Colonic mucosa (tissue), 4 donors: ENCODE measurements at regions not wholly inside any gene's neighbourhood (a gene's known extent, or its start where the extent isn't known, plus 50 kb on each side); places are given as distances from the start of the nearest gene placed in this dataset.

Experiments used
- DNase-seq: peaks from one replicate; pipeline ENCODE4 v3.0.0-alpha.2; 2020
- H3K27ac ChIP-seq: fragments of 200-600 bp; one replicate; pipeline ENCODE4 v1.8.0; 2021
- H3K27me3 ChIP-seq: fragments of 200-600 bp; one replicate; pipeline ENCODE4 v1.8.0; 2021
- H3K36me3 ChIP-seq: fragments of 200-600 bp; one replicate; pipeline ENCODE4 v1.8.0; 2021
- H3K4me1 ChIP-seq: fragments of 200-600 bp; one replicate; pipeline ENCODE4 v1.8.0; 2021; ENCODE audit warnings: mild to moderate bottlenecking
- H3K4me3 ChIP-seq: fragments of 200-600 bp; one replicate; pipeline ENCODE4 v1.8.0; 2021
- H3K9ac ChIP-seq, 2 donors: one replicate each; pipeline ENCODE4 v1.7.0; 2013; ENCODE audit warnings: control low read depth in 2 of 2, low read depth in 2 of 2, low read length in 2 of 2
- H3K9me3 ChIP-seq: fragments of 200-600 bp; one replicate; pipeline ENCODE4 v1.8.0; 2021
- intact Hi-C: fragments of 100-400 bp; cut with DNase I; formaldehyde crosslinking; loops from one replicate; pipeline ENCODE4 v1.14.1; 2022
- TF ChIP-seq, protein P1 (sequence below): fragments of 200-600 bp; IDR thresholded peaks from one replicate; pipeline ENCODE4 v1.8.0; 2022; ENCODE audit warnings: antibody characterized with exemption, mild to moderate bottlenecking
- donor health status: healthy.
- donor health status: DM: no; HTN: no; CAD: no.
- donor health status: DM: no; HTN: no; CAD: no.

DNA sequence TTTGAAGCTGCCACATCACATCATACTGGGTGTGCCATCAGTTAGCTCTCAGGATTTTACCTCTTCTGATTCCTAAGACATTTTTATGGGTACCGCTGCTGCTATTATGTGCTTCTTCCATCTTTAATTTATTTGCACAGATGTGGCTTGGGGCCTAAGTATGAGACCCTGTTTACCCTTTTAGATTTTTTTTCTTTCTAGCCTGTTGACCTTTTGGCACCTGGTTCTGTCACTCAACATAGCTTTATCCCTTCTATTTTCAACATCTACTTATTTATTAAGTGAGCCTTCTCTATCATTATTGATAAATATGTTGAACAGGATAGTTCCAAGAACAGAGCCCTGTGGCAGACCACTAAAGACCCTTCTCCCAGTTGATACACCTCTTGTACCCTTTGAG lies 57.0 kb downstream of the TET3 start:
- Histone ChIP-seq H3K27me3 (no peaks in the 10 kb centered on the region), H3K36me3 (no peaks in the 10 kb centered on the region), H3K4me1 (peaks cover 7% of the 10 kb centered on the region), H3K9ac (no peak overlapping the region), H3K27ac (no peak overlapping the region), H3K4me3 (no peak overlapping the region), H3K9me3 (no peaks in the 10 kb centered on the region)
- DNase-seq = no peak
- intact Hi-C loops = no loop called here
- TF ChIP-seq, protein P1, sequence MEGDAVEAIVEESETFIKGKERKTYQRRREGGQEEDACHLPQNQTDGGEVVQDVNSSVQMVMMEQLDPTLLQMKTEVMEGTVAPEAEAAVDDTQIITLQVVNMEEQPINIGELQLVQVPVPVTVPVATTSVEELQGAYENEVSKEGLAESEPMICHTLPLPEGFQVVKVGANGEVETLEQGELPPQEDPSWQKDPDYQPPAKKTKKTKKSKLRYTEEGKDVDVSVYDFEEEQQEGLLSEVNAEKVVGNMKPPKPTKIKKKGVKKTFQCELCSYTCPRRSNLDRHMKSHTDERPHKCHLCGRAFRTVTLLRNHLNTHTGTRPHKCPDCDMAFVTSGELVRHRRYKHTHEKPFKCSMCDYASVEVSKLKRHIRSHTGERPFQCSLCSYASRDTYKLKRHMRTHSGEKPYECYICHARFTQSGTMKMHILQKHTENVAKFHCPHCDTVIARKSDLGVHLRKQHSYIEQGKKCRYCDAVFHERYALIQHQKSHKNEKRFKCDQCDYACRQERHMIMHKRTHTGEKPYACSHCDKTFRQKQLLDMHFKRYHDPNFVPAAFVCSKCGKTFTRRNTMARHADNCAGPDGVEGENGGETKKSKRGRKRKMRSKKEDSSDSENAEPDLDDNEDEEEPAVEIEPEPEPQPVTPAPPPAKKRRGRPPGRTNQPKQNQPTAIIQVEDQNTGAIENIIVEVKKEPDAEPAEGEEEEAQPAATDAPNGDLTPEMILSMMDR = no peak

DNA sequence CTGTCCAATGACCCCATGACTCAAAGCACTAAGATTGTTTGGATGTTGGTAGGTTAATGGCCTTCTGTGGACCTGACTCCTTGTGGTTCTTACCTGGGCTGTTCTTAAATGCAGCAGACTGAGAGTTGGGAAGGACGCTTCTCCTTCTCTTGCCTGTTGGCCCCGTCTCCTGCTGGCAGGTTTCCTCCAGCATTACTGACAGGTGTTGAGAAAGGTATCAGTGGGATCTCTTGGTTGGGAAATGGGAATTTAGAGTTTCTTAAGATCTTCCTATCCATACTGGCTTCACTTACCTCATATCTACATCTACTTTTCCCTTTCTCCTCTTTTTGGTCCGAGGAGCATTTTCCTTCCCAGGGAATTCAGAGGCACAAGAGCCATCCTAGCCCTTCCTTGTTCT lies 57.9 kb downstream of the TET3 start:
- no peaks in the 10 kb centered on the region for H3K9me3 ChIP-seq
- DNase-seq = no peak
- H3K9ac ChIP-seq = no peak overlapping the region
- no peak overlapping the region for H3K4me3 ChIP-seq
- no peaks in the 10 kb centered on the region for H3K36me3 ChIP-seq
- intact Hi-C loops = no loop called here
- TF ChIP-seq, protein P1 = no peak
- no peaks in the 10 kb centered on the region for H3K4me1 ChIP-seq
- H3K27ac ChIP-seq = no peak overlapping the region
- H3K27me3 ChIP-seq = no peaks in the 10 kb centered on the region

DNA sequence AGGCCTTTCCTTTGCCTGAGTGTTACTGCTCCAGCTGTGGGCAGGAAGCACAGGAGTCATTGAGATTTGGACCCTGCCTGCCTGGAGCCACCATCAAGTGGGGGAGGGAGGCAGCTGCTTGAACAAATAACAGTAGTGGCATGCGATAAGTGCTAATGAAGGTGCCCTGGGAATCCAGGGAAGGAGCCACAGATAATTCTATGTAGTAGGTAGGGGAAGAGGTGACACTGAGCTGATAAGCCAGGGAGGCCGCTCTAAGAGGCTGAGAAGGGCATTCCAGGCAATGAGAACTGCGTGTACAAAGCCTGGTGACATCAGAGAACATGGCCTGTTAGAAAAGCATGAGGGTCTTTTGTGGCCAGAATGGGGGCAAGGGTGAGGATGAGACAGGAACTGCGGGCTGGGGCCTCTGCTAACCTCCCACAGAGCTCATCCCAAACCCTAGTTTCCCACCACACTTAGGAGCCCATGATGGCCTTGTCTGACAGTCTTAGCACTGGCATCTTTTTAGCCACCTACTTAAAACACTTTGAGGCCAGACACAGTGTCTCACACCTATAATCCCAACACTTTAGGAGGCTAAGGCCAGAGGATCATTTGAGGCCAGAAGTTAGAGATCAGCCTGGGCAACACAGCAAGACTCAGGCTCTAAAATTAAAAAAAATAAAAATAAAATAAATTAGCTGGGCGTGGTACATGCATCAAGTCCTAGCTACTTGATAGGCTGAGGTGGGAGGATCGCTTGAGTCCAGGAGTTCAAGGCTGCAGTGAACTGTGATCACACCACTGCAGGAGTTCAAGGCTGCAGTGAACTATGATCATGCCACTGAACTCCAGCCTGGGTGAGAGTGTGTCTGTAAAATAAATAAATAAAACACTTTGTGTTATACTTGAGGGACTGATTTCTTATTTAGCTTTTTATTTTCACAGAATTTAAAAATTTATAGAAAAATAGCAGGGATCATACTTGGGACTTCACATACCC lies 58.9 kb downstream of the TET3 start:
- no peaks in the 10 kb centered on the region for H3K36me3 ChIP-seq
- H3K27me3 ChIP-seq = no peaks in the 10 kb centered on the region
- H3K4me1 ChIP-seq = no peaks in the 10 kb centered on the region
- TF ChIP-seq, protein P1 = no peak
- no peaks in the 10 kb centered on the region for H3K9me3 ChIP-seq
- H3K27ac ChIP-seq = no peak overlapping the region
- H3K4me3 ChIP-seq = no peak overlapping the region
- intact Hi-C loops = no loop called here
- DNase-seq = no peak
- H3K9ac ChIP-seq = no peak overlapping the region

DNA sequence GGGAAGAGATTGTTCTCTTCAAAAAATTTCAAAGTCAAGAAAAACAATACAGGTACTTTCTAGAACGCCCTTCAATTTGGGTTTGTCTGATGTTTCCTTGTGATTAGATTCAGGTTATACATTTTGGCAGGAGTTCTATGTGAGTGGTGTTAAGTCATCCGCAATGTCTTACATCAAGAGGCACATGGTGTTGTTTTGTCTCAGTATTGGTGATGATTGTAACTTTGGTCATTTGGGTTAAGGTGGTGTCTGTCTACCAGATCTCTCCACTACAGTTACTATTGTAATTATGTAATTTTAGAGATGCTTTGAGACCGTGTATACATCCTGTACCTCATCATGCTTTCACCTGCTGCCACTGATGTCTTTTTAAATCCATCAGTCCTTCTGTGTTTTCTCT lies 60.3 kb downstream of the TET3 start:
- H3K27ac ChIP-seq = no peak overlapping the region
- intact Hi-C loops = no loop called here
- H3K4me1 ChIP-seq = no peaks in the 10 kb centered on the region
- no peak overlapping the region for H3K4me3 ChIP-seq
- no peak for DNase-seq
- H3K36me3 ChIP-seq = no peaks in the 10 kb centered on the region
- H3K9ac ChIP-seq = no peak overlapping the region
- H3K9me3 ChIP-seq = no peaks in the 10 kb centered on the region
- TF ChIP-seq, protein P1 = no peak
- H3K27me3 ChIP-seq = no peaks in the 10 kb centered on the region

DNA sequence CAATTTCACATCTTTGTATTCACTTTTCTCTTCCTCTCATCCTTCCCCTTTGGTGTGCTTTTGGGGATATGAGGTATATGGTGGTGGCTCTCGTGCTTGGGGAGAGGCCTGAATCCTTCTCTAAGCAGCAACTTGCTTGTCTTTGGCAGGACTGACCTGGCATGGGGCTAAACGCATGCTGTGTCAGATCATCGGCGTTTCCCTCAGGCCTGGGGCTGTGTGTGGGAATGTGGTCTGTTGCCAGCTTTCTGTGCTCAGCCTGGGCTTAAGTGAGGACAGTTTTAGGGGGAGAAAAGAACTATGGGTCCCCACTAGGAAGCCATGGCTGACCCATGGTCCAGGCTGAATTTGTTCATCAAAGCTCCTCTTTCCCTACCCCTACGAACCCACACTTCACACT lies 60.7 kb downstream of the TET3 start:
- DNase-seq = no peak
- intact Hi-C loops = no loop called here
- no peak overlapping the region for H3K4me3 ChIP-seq

More for the DNA sequence above, 60.7 kb downstream of the TET3 start:
- Histone ChIP-seq H3K4me1 (no peaks in the 10 kb centered on the region), H3K27me3 (no peaks in the 10 kb centered on the region), H3K36me3 (no peaks in the 10 kb centered on the region), H3K27ac (no peak overlapping the region), H3K9ac (no peak overlapping the region), H3K9me3 (no peaks in the 10 kb centered on the region)
- TF ChIP-seq, protein P1 = no peak
